ENCODE measurements at regions not wholly inside any gene's neighbourhood (a gene's known extent, or its start where the extent isn't known, plus 50 kb on each side); places are given as distances from the start of the nearest gene placed in this dataset.
A peak's percentile ranks its signal among the peaks of the same experiment; 100 is the strongest.

DNA sequence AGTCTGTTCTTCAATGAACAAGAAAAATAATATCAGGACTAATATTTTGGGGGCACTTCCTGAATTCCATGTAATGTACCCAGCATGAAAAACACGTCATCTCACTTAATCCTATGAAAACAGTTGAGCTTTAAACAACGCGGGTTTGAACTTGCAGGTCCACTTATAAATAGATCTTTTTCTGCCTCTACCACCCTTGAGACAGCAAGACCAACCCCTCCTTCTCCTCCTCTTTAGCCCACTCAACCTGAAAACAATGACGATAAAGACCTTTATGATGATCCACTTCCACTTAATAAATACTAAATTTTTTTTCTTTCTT is 203.9 kb upstream of the KRR1 start:
- ChIA-PET CTCF (interaction anchor here (1.1 kb wide), 1 partner anchor 9 kb away, joined by 4 read pairs; no protein-coding TSS in a partner anchor), POLR2A (no interaction called here)
- peak overlapping the region; percentile 63 to 76; a peak in 4 of 6 replicates for H3K27ac ChIP-seq
- peak overlapping the region; percentile 51; the same call in 1 of the 3 replicates for H3K4me2 ChIP-seq
- TF ChIP-seq ELK1 (IDR thresholded peaks at IDR 0.05; ENCODE audit: low read depth, low read length) (no peak), ZSCAN20 (CRISPR knock-in tag; IDR thresholded peaks at IDR 0.05) (no peak), BCL3 (IDR thresholded peaks at IDR 0.05) (no peak), CHD2 (IDR thresholded peaks at IDR 0.05; ENCODE audit: low read length, partially characterized antibody) (no peak)
- 90% methylated on average over 4 of the region's 4 CpGs for WGBS (ENCODE audit: missing lambda C conversion rate)
- H3K4me3 ChIP-seq = no peak overlapping the region
- no peaks in the 10 kb centered on the region for H3K9me3 ChIP-seq
- peaks cover 54% of the 10 kb centered on the region for H3K4me1 ChIP-seq
- no peak for FAIRE-seq
- ATAC-seq = no peak
- no peak for DNase-seq (ENCODE audit: low read depth in 1 of 2, low spot score in 1 of 2)

DNA sequence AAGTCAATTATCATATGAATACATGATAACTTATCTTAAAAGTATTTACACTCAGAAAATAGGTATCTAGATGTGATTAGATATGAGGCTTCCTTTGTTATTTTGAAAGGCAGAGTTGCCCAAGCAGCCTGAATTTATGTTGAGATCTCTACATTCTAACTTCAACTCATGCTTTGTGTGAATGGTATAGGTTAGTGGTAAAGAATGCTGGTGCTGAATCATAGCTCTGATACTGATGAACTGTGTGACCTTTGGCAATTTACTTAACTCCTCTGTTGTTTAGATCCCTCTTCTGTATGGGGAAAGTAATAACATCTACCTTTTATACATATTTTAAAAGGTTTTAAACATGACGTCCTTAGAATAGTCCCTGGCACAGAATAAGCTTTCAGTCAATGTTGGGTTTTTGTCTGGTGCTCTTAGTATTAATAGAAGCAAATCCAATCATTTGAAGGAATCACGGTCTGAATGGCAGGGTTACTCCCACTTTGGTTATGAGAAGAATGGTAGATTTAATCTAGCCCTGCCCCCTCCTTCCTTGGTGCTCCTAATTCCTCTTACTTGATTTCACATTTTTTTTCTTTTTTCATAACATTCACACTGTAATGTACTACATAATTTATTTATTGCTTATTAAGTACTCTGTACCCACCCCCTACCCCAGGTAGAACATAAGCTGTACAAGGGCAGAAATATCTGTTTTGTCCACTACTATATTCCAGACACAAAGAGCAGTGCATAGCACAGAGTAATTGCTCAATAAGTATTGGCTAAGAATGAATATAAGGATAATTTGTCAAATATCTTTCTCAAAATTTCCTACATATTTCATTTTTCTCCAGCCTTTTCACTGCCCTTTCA is 203.3 kb upstream of the KRR1 start:
- TF ChIP-seq CEBPB (IDR thresholded peaks at IDR 0.05) = peak in 1 of 2 experiments; percentile 47; a peak in 1 of 4 replicates
- TF ChIP-seq CHD2 (IDR thresholded peaks at IDR 0.05; ENCODE audit: low read length, partially characterized antibody) = no peak
- 0 out of 2 replicates have a peak, but pooled peaks have one; percentile 31 for TF ChIP-seq JUNB (IDR thresholded peaks at IDR 0.05)
- ChIA-PET POLR2A (no interaction called here), CTCF (interaction anchor here (1.1 kb wide), 1 partner anchor 10 kb away, joined by 4 read pairs; no protein-coding TSS in a partner anchor)
- ATAC-seq = peak in 1 of 2 experiments; percentile 84; a peak in 3 of 6 replicates
- peak overlapping the region; percentile 51 for H3K4me2 ChIP-seq
- WGBS (ENCODE audit: missing lambda C conversion rate) = 9% methylated on average over 2 of the region's 2 CpGs
- H3K4me1 ChIP-seq = peaks cover 56% of the 10 kb centered on the region
- H3K4me3 ChIP-seq = no peak overlapping the region
- DNase-seq (ENCODE audit: low read depth in 1 of 2, low spot score in 1 of 2) = peak in 1 of 2 experiments; percentile 67
- H3K27ac ChIP-seq = peak overlapping the region; percentile 63 to 76
- peak; percentile 23 for FAIRE-seq
- no peaks in the 10 kb centered on the region for H3K9me3 ChIP-seq

- Histone ChIP-seq H3K4me2 (peak overlapping the region; percentile 64; the same call in 2 of the 3 replicates), H3K9me3 (no peaks in the 10 kb centered on the region), H3K4me3 (no peak overlapping the region), H3K27ac (peak overlapping the region; percentile 63 to 76; a peak in 5 of 6 replicates), H3K4me1 (peaks cover 67% of the 10 kb centered on the region)
- 86% methylated on average over 3 of the region's 3 CpGs for WGBS (ENCODE audit: missing lambda C conversion rate)
- ChIA-PET POLR2A (interaction anchor here (1.4 to 1.5 kb wide), 2 partner anchors 12 to 317 kb away, joined by 3 to 9 read pairs; no protein-coding TSS in a partner anchor), CTCF (interaction anchor here (0.6 to 1.5 kb wide), 2 partner anchors 186 to 279 kb away, joined by 4 read pairs; no protein-coding TSS in a partner anchor)
- TF ChIP-seq FOSB (CRISPR knock-in tag; IDR thresholded peaks at IDR 0.05) (no peak), CHD2 (IDR thresholded peaks at IDR 0.05; ENCODE audit: low read length, partially characterized antibody) (no peak), EHMT2 (IDR thresholded peaks at IDR 0.05; ENCODE audit: low read depth) (no peak), HEYL (CRISPR knock-in tag; IDR thresholded peaks at IDR 0.05) (no peak), EHF (CRISPR knock-in tag; IDR thresholded peaks at IDR 0.05) (no peak), KDM1A (IDR thresholded peaks at IDR 0.05; ENCODE audit: low read depth) (no peak), HES2 (IDR thresholded peaks at IDR 0.05) (no peak), SMC3 (IDR thresholded peaks at IDR 0.05) (no peak), RFX5 (IDR thresholded peaks at IDR 0.05) (no peak), POLR2A (IDR thresholded peaks at IDR 0.05; ENCODE audit: low read length) (no peak), RCOR1 (IDR thresholded peaks at IDR 0.05; ENCODE audit: low read depth, low read length) (no peak), BCL3 (IDR thresholded peaks at IDR 0.05) (no peak), GATA3 (IDR thresholded peaks at IDR 0.05; ENCODE audit: borderline replicate concordance) (no peak), CHD4 (IDR thresholded peaks at IDR 0.05; ENCODE audit: borderline replicate concordance) (no peak), JUNB (IDR thresholded peaks at IDR 0.05) (no peak), NR3C1 (IDR thresholded peaks at IDR 0.05) (no peak), HOXA7 (CRISPR knock-in tag; IDR thresholded peaks at IDR 0.05) (no peak), ZC3H11A (IDR thresholded peaks at IDR 0.05) (no peak)
- no peak for FAIRE-seq
- ATAC-seq = no peak
- DNase-seq (ENCODE audit: low read depth in 1 of 2, low spot score in 1 of 2) = no peak
Measured at GRCh38 chr12:75713434-75713833, 202.0 kb upstream of the KRR1 start.
